Fibroblast of the aortic adventitia (primary cell): ENCODE measurements at regions not wholly inside any gene's neighbourhood (a gene's known extent, or its start where the extent isn't known, plus 50 kb on each side); places are given as distances from the start of the nearest gene placed in this dataset.

ENCODE experiments used
- DNase-seq: peaks from one replicate; pipeline ENCODE4 v3.0.0-alpha.2; 2010; ENCODE audit warnings: low read depth
- H3K4me3 ChIP-seq: 2 replicates; pipeline ENCODE4 v1.5.1; 2011; ENCODE audit warnings: low read depth, mild to moderate bottlenecking, control low read depth, low read length, moderate library complexity
- CTCF ChIP-seq: IDR thresholded peaks from 2 replicates; pipeline ENCODE4 v1.5.1; 2011; ENCODE audit warnings: mild to moderate bottlenecking, low read length, control low read depth, inconsistent platforms; ENCODE audit not compliant: insufficient read depth

- no peak for TF ChIP-seq CTCF
Observed at GRCh38 chr1:96025062-96025461, 696.5 kb upstream of the PTBP2 start.

GRCh38 chr1:96028071-96028470 lies 693.5 kb upstream of the PTBP2 start:
- TF ChIP-seq CTCF, result no peak
- DNase-seq, result no peak
- H3K4me3 ChIP-seq, result no peak overlapping the region

More at GRCh38 chr1:96025062-96025461, 696.5 kb upstream of the PTBP2 start:
- DNase-seq, result no peak
- no peak overlapping the region for H3K4me3 ChIP-seq

GRCh38 chr1:96030312-96030711 lies 691.3 kb upstream of the PTBP2 start:
- no peak for DNase-seq
- no peak for TF ChIP-seq CTCF
- H3K4me3 ChIP-seq, result no peak overlapping the region

GRCh38 chr1:96034006-96034405 lies 687.6 kb upstream of the PTBP2 start:
- no peak for DNase-seq

GRCh38 chr1:96036763-96037162 lies 684.8 kb upstream of the PTBP2 start:
- DNase-seq, result no peak
- H3K4me3 ChIP-seq, result no peak overlapping the region

More at GRCh38 chr1:96034006-96034405, 687.6 kb upstream of the PTBP2 start:
- H3K4me3 ChIP-seq, result no peak overlapping the region
- no peak for TF ChIP-seq CTCF

GRCh38 chr1:96038636-96039035 lies 682.9 kb upstream of the PTBP2 start:
- no peak for DNase-seq
- no peak for TF ChIP-seq CTCF
- no peak overlapping the region for H3K4me3 ChIP-seq

More at GRCh38 chr1:96036763-96037162, 684.8 kb upstream of the PTBP2 start:
- no peak for TF ChIP-seq CTCF

GRCh38 chr1:96039910-96040309 lies 681.7 kb upstream of the PTBP2 start:
- TF ChIP-seq CTCF, result no peak
- no peak for DNase-seq
- no peak overlapping the region for H3K4me3 ChIP-seq
